Glomerular endothelial cell (primary cell): ENCODE measurements at regions not wholly inside any gene's neighbourhood (a gene's known extent, or its start where the extent isn't known, plus 50 kb on each side); places are given as distances from the start of the nearest gene placed in this dataset.

Experiments
- DNase-seq: peaks from one replicate; pipeline ENCODE4 v3.0.0-alpha.2; 2011; ENCODE audit warnings: low read depth, low spot score; ENCODE audit errors: extremely low read depth

DNA sequence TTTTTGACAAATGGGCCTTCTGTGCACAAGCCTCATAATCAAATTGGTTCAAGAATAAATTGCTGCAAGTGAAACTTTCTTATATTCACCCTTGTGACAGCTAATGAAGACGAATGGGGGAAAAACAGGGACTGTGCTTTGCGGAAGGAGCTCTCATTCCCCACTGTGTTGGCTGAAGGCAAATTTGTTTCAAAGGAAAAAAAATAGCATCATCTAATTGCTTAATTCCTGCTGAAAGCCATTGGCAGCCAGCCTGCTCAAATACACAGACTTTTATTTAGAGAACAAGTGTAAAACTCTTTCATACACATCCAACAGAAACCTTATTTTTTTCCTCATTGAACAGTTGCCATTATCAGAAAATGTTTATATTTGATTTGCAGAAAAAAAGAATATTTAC, 172.3 kb downstream of the ARL6IP6 start:
- no peak for DNase-seq

DNA sequence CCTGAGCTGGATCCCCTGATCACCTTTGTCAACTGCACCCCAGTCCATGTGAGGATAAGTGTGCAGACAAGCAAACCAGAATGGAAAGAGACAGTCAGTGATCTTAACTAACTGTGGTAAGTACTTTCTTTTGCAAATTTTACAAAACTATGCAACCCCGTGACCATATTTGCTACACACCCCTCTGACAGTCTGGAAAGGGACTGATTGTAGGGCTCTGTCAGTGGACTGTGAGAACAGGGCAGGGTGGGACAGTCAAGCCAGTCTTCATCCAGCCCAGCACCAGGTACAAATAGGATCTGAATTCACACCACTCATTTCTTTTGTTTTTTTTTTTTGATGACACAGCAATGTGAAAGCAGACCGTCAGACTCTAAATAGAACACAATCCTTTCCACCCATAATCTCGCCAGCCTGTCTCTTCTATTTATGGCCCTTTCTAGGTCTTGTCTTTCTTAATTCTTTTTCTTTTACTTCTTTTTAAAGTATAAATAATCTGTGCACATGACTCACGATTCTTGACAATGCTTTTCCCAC, 165.6 kb downstream of the ARL6IP6 start:
- no peak for DNase-seq

DNA sequence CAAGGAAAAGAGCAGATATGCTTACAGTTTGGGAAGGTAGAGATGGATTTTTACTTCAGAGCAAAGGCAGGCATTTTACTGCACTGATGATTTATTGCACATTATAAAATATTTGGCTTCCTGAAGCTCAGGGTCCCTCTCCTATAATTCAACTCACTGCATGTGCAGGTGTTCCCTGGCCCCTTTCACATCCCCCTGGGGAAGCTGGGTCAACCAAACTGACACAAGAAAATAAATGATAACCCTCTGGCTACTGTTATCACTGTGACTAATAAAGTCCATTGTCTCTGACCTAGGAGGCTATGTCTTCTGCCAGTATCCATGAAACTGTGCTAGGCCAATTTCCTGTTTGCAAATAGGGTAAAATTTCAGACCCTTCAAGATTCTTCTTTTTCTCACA, 163.1 kb downstream of the ARL6IP6 start:
- no peak for DNase-seq

DNA sequence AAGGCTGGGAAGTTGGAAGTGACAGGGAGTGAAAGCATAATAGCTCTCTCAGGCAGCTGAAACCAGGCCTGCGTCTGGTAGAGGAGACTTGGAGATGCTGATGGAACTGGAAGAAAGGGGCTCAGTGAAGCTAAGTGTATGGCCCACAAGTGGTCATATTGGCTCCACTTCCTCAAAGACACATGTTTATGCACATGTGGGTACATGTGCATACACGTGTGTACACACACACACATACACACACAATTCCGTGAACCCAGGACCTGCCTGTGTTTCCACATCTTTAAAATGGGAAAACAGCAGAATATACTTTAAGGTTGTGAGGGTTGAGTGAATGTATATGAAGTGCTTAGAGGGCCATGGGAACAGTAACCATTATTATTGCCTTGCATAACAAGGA, 160.9 kb downstream of the ARL6IP6 start:
- no peak for DNase-seq

DNA sequence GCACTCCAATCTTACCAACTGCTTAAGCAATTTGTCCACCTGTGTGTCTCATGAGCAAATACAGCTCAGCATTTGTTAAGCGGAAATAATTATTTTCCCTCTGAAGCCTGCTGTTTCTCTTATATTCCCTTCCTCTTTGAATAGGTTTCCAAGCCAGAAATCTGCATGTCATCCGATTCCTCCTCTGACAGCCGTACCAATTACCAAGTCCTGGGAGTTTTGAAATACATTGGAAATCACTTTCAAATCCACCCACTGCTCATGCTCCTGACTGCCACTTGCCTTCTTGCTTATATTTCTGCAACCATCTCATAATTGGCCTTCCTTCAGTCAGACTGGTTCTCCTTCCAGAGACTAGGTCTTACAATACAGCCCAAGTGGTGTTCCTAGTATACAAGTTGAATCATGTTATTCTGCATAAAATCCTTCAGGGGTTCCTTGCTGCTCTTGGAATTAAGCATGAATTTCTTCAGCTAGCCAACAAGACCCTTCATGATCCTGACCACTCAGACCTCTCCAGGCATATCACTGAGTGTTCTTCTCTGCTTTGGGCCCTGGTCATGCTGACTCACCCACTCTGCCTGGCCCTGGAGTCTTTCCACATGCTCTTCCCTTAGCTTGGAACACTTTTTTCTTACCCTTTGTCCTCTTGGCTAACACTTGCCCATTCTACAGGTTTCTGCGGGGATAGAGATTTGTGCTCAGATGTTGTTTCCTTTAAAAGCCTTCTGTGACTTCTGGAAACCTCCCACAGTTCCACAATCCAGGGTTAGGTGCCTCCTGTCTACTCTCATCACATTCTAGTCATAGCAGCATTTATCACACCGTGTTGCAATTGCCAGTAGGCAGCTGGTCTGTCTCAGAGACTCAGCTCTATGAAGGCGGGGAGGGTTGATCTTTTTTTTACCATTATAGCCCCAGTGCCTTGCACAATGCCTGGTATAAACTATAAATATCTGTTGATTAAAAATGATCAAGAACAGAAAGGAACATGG, 157.6 kb downstream of the ARL6IP6 start:
- DNase-seq = no peak

DNA sequence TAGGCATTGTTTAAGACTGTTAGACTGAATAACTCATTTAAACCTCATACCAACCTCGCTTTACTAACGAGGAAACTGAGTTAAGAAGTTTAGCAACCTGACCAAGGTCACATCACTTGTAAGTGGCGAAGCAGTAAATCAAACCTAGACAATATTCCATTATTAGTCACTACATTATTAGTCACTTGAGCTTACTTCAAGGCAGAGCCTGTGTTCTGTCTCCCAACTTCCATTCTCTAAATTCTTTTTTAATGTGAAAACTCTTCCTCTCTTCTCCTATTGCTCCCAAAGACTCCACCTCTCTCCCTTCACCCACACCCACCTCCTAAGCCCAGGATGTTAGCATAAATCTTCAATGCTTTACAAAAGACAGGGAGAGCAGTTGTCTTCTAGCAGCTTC, 156.5 kb downstream of the ARL6IP6 start:
- no peak for DNase-seq

DNA sequence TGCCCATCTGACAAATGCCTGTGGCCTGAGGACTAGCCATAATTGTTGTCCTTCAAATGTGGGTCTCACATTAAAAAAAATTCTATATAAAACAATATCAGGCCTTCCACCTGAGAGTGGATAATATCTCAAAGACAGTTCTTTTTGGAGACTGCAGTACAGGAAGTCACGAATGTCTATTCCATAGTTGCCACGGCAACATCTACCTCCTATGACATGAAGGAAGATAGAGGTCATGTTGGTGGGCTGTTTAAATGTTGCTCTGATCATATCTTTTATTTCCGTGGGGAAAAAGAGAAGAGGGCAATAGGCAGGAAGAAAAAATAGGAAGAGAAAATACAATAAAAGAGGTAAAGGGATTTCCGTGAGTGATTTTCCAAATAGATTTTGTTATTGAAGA, 151.8 kb downstream of the ARL6IP6 start:
- no peak for DNase-seq

DNA sequence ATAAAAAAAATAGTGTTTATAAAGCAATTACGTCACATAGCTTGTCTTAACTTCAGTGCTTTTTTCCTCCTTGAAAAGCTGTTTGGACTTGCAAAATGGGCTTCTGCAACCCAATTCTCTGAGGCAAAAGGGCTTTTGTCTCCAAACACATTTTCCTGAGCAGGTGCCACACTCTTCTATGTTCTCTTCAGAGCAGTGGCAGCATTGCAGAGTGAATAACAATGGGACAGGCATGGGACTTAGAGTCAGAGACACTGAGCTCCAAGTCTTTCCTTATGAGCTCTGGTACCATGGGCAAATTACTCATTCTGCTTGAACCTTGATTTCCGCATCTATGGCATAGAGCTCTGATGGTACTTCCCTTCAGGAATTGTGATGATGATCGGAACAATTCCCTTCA, 149.0 kb downstream of the ARL6IP6 start:
- DNase-seq = no peak

DNA sequence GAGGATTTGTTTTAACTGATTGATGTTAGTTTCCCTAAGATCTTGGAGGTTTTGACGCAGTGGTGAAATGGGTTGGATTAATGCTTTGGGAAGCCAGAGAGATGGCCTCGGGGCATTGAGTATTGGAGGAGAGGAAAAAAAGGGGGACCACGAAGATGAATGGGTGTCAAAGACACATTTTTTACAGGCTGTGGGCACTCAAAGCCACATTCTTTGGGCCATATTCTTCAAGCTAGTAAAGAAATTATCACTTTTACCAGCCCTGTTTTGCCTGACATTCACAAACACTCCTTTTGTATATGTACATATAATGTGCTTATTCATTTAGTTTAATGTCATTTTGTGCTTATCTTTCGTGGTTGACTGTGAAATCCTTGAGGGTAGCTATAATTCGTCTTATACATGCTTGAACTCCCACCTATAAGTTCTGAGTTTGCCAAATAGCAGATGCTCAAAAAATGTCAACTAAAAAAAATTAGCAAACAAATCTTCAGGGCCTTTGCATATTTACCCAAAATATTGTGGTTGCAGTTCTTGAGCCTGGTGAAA, 146.3 kb downstream of the ARL6IP6 start:
- no peak for DNase-seq

DNA sequence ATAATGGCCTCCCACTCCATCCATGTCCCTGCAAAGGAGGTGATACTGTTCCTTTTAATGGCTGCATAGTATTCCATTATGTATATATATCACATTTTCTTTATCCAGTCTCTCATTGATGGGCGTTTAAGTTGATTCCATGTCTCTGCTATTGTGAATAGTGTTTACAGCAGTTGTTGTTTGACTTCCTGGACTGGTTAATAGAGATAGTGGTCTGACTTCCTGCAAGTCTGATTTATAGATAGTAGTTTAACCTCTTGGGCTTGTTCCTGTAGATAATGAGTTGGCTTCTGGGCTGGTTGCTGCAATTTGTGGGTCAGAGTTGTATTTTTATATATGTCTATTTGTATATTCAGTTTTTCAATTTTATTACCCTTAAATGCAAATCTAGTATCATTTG, 145.4 kb downstream of the ARL6IP6 start:
- no peak for DNase-seq

DNA sequence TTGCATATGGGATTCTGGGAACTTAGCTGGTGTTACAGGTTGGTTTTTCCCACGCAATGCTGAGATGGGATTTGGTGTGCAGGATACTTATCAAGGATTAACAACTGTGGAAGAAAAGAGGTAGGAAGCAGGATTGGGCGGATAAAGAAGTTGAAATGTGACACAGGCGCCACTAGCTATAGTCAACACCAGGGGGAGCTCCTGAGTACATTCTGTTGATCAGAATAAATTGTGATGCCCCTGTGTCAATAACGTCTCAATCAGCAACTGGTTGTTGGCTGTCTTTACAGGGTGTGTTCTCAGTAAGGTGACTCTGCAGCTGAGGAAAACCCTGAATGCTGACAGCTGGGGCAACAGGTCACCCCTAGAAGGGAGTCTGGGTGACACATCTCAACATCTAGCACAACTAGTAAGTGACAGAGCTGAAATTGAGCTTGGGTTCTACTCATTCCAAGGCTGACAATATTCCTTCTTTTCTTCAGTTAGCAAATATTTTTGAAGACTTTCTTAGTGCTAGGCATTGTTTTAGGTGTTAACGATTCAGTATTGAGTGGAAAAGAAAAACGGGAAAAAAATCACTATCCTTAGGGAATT, 143.0 kb downstream of the ARL6IP6 start:
- peak; percentile 2 for DNase-seq

DNA sequence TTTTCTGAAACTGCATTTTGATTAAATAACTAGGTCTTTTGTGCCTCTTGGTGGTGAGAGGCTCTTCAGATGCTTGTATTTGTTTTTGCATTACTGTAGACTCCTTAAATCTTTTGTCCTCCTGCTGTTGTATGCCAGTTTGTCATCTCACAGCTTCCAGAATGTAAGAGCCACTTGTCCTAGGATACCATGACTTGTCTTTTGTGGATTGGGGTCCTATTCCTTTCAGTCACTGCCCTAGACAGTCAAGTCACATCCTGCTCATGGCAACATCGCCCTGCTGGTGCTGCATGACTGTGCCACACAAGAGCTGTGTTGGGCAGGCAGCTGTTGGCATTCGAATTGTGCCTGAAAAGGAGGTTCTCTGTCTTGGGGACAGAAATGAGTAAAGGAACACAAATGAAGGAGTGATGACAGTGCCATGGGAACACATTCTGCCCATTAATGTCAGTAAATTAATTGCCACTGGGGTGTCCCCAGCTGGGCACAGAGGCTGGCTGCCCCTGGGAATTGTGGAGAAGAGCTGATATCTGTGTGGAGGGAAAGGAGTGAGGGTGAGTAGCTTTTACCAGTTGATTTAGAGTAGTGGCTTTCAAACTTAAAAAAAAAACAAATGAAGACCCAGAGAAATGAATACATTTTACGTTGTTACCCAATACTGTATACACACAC, 140.3 kb downstream of the ARL6IP6 start:
- DNase-seq = no peak

DNA sequence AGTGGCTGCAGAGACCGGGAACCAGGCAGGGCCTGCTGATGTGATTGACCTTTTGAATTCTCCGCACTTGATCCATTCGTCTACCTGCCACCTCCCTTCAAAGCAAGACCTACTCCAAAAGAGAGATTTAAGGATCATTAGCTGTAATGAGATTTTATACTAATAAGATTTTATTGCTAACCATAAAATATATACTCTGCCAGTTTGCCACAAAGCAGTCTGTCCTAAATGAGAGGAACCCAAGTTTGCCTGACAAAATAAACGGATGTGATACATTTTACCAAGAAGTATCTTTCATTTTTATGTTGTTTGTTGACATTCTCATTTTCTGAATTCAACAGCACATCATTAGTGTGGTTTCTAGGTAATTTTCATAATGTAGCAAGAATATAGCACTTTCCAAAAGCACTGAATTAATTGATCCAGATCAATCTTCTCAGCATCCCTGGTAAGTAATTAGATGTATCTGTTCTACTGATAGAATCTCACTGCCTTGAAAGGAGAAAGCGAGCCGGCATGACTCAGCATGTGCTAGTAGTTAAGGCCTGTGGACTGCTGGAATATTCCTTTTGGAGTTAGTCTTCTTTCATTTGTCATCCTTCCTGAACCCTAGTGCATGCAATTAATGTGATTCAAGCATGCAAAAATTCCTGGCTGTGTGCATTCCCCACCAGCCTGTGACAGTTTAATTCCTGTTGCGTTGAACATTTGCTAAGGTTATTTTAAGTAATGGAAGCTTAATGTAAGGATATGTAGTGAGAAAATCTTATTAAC, 128.5 kb downstream of the ARL6IP6 start:
- DNase-seq = no peak

DNA sequence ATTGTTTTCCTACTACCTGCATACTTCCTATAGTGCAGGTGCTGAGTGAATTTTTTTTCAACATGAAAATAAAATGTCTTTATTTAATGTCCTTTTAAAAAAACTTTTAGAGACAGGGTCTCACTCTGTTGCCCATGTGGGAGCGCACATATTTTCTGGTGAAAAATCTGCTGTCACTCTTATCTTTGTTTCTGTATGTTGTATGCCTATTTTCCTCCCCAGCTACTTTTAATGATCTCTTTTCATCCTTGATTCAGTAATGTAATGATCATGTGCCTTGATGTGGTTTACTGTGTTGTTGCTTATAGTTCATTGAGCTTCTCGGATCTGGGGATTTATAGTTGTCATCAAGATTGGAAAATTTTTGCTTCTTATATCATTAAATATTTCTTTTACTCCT, 117.3 kb downstream of the ARL6IP6 start:
- no peak for DNase-seq

DNA sequence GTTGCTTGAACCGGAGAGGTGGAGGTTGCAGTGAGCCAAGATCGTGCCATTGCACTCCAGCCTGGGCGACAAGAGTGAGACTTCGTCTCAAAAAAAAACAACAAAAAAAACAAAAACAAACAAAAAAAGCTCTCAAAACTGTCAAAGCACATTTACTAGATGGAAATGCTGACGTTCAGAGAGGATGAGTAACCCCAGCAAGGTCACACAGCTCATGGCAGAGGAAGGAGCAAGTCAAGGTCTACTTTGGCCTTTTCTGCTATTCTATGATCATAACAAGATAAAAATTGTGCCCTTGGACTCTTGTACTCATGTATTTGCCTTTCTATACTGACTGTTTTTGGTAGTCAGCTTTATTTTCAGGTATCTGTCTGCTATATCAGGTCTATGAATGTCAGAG, 109.5 kb downstream of the ARL6IP6 start:
- no peak for DNase-seq

DNA sequence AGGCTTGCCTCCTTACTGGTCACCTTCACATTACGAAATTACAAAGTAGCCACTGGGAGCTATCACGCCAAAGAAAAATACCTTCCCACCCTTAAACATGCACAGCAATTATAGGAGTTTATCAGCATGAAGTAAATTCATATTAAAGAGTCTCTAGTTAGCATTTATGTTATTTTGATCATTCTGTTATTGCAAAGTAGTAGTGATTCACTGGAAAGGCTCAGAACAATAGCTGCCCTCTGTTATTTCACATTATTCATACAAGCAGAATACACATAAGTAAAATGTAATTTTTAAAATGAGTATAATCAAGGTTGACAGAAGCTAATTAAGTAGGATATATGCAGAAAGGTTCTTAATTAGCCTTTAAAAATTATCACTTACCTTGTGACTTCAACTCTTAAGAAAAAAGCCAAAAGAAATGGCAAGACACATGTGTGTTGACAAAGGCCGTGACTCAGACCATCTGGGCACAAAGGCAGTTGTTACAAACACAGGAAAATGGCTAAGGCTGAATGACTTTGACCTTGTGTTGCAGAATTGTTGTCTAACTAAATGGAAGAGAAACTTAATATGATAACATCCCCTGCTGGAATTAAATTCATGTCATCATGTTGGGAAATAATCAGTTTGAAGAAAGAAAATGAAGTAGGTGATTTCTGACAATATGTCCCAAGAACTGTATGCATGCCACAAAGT, 108.3 kb downstream of the ARL6IP6 start:
- DNase-seq = peak; percentile 58

DNA sequence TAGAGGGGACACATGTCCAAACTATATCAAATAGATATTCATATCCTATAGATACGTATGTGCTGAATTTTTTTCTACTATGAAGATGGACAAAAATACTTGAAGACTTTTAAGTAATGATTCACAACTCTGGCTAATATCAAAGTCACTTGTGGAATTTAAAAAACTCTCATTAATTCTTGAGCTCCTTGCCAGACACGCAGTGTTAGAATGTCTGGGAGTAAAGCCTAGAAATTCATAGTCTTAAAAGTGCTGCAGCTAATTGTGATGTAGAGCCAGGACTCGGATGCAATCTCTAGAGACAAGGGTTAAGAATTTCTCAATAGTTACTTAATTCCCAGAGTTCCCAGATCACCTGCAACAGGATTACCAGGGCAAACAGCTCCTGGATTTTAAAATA, 107.4 kb downstream of the ARL6IP6 start:
- DNase-seq = no peak

DNA sequence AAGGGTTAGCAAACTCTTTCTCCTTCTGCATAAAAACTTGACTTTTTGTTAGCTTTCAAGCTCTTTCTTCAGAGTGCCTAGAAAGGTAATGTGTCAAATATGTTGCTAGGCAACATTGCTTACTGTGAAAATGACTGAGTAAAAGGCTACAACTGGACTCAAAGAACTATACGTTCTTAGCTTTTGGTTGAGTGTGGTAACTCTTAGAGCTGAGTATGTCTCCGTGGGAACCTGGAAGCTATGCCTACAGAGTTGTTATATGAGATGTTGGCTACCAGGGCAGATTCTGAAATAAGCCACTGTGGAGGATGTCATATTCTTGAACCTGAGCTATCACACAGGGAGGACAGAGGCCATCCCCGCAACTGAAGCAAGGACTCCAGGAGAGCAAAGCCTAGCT, 105.5 kb downstream of the ARL6IP6 start:
- DNase-seq = no peak

DNA sequence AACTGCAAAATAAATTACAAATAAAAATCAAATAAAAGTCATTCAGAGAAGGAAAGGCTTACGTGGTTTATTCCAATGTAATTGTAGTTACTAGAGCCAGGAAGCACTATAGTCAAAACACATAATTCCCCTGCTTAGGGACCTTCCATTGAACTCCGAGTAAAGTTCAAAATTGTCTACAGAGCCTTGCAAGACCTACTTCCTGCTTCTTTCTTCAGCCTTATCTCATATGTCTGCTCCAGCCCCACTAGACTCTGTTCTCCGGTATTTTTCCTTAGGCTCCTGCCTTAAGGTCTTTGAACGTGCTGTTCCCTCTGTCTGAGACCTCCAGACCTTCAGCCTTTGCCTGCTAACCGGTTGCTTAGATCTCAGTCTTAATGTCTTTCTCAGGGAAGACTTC, 104.3 kb downstream of the ARL6IP6 start:
- no peak for DNase-seq

DNA sequence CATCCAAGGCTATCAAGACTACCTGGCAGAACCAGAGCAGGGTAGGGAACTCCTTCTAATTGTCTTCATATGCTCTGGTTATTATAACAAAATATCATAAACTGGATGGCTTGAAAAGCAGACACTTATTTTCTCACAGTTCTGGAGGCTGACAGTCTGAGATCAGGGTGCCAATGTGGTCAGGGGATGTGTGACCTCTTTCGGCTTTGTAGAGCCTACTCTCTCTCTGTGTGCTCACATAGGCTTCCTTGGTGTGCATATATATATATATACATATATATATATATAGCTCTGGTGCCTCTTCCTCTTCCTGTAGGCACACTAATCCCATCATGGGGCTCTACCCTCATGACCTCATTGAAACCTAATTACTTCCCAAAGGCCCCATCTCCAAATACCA, 101.6 kb downstream of the ARL6IP6 start:
- no peak for DNase-seq
